ENCODE measurements at regions not wholly inside any gene's neighbourhood (a gene's known extent, or its start where the extent isn't known, plus 50 kb on each side); places are given as distances from the start of the nearest gene placed in this dataset.

GRCh38 chr2:192298664-192299063, 103.9 kb upstream of the TMEFF2 start:
- DNase-seq (ENCODE audit: low spot score): peak; percentile 74

DNA sequence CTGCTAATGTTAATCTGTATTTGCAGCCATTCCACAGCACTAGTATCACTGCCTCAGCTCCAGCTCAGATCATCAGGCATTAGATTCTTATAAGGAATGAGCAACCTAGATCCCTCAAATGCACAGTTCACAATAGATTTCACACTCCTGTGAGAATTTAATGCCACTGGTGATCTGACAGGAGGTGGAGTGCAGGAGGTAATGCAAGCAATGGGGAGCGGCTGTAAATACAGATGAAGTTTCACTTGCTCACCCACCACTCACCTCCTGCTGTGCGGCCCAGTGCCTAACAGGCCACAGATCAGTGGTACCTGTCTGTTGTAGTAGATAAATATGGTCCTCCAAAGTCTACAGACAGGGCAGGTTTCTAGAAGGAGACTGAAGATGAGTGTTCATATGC, 97.7 kb upstream of the TMEFF2 start:
- DNase-seq (ENCODE audit: low spot score): no peak

DNA sequence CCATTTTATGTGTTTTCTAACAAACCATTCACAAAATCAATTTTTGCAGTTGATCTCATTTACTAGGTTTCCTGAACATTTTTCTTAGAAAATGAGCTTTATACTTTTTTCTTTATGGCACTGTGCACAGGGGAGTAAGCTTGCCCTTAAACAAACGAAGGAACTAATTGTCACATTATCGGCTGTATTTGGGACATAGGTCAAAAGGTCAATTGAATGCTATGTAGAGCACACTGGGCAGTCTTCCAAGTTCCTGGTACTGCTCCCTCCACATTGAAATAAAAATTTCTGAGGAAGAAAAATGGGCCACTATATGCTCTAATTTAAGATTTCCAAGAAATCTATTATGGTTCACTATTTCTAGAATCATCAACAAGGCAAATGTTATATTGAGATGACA, 93.6 kb upstream of the TMEFF2 start:
- no peak for DNase-seq (ENCODE audit: low spot score)

DNA sequence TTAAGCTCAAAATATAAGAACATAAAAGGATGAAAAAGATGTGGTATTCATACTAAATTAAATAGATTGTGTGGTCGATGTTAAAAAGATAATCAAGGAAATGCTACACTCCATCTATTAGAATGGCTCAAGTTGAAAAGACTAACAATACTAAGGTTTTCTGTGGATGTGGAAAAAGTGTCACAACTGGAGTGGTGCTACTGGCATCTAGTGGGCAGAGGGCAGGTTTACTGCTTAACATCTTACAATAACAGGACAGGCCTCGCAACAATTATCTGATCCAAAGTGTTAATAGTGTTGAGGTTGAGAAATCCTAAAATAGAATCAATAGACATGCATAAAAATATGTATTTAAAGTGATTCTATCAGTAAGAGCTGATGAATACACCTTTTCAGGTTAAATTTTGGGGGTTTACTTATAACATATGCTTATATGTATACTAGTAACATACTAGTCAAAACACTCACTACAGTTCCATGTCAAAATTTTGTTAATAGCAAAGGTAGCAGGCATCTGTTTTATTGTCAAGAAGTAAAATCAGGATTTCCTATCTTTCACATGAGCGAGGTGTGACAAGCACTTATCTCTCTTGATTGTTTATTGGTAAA, 91.5 kb upstream of the TMEFF2 start:
- peak; percentile 69 for DNase-seq (ENCODE audit: low spot score)

GRCh38 chr2:192283450-192283849, 88.7 kb upstream of the TMEFF2 start:
- DNase-seq (ENCODE audit: low spot score): no peak

DNA sequence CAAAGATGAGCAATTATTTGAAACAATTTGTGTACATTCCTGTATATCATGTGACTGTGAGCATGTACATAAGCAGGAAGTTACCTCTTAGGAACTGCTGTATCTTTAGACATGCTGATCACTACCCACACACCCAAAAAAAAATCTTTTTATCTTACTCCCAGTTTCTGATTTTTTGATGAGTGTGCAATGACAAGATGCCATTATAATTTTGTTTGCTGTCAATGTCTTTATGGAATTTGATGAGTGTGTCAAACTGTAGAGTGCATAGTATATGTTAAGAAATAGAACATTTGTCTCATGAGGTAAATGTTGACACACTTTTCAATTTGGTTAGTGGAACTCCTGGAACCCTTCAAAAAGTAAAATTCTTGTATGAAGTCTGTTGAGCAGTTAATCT, 84.0 kb upstream of the TMEFF2 start:
- DNase-seq (ENCODE audit: low spot score): no peak

GRCh38 chr2:192277494-192278109, 82.9 kb upstream of the TMEFF2 start:
- no peak for DNase-seq (ENCODE audit: low spot score)

DNA sequence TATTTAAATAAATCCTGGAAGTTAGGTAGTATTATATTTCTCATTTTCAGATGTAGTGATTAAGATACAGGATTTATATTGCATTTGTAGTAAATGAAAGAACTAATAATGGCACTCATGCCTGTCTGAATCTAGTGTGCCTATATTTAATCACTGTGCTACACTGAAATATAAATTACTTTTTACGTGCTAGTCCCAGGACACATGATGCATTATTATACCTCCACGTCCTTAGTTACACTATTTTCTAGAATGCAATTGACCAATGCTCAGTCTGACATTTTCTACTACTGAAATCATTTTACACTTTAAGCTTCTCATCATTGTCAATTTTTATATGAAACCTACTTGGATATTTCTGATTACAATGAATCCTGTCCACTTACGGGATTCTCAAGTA, 80.9 kb upstream of the TMEFF2 start:
- DNase-seq (ENCODE audit: low spot score): no peak

DNA sequence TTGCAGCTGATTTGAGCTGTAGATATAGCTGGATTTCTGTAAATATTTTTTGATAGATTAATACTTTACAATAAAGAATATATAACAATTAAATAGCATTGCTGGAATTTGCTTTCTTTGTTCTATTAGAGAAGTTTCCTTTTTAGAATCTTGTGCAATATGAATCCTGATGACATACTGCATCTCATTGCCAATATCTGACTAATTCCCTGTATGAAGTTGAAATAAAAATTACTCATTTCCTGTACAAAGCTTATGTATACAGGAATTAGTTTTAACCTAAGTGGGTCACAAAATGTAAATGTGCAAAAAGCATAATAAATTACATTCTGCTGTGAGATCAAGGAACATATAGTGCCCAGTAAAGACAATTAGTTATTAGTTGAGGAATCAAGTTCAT, 72.8 kb upstream of the TMEFF2 start:
- peak; percentile 69 for DNase-seq (ENCODE audit: low spot score)

DNA sequence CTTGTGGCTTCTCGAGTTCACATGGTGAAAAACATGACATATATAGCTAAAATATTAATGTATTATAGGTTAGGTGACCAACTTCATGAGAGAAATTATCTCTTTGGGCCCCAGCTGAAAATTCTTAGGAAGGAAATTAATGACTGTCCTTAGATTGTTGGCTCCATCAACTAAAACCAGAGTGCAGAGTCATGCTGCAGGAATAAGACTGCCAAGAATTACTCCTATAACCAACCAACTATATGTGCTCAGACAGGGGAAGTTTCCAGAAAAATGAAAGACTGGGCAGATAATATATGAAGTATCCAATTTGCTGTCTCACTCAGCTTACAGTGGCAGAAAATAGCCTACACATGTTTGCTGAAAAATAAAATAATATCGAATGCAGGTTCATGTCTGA, 71.0 kb upstream of the TMEFF2 start:
- no peak for DNase-seq (ENCODE audit: low spot score)

GRCh38 chr2:192254444-192254843, 59.7 kb upstream of the TMEFF2 start:
- no peak for DNase-seq (ENCODE audit: low spot score)

- no peak for DNase-seq (ENCODE audit: low spot score)
Measured at GRCh38 chr2:192253692-192254091, 59.0 kb upstream of the TMEFF2 start.

DNA sequence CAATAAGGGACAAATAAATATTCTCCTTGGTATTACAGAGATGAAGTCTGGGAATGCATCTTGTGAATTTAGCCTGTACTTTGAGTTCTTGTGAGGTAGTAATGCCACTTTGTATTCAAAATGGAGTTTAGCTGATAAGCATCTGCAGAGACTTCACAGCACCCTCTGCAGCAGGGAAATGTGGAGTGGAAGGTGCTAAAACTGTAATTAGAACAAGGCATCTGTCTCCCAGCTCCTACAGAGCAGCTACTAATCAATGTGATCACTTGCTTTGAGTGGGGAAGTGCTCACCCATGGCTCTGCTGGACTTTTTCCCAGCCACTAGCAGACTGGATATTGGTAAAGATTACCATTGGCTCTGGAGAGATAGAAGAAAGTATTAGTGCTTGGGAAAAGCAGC, 56.2 kb upstream of the TMEFF2 start:
- no peak for DNase-seq (ENCODE audit: low spot score)

GRCh38 chr2:192247456-192247855, 52.7 kb upstream of the TMEFF2 start:
- DNase-seq (ENCODE audit: low spot score): no peak

GRCh38 chr2:192246297-192246696, 51.6 kb upstream of the TMEFF2 start:
- DNase-seq (ENCODE audit: low spot score): no peak

GRCh38 chr2:192245329-192245728, 50.6 kb upstream of the TMEFF2 start:
- no peak for DNase-seq (ENCODE audit: low spot score)
